A673 (cell line): ENCODE measurements at regions not wholly inside any gene's neighbourhood (a gene's known extent, or its start where the extent isn't known, plus 50 kb on each side); places are given as distances from the start of the nearest gene placed in this dataset.

Experiments
- BruUV-seq: library from RNA; stranded (reverse); fragments of 400-500 nt; replicated peaks from 2 replicates; lab custom pipeline; 2021; lab: Mats Ljungman, UMichigan
- CTCF ChIA-PET: fragments of 300-600 bp; sonication (Branson Sonifier 250); formaldehyde crosslinking; loops from one replicate; lab custom pipeline; 2022; ENCODE audit warnings: antibody characterized with exemption; lab: Charles Lee
- POLR2A ChIA-PET: fragments of 300-600 bp; sonication (Branson Sonifier 250); formaldehyde crosslinking; loops from one replicate; lab custom pipeline; 2022; ENCODE audit warnings: antibody characterized with exemption; ENCODE audit not compliant: low non-redundant PET; lab: Charles Lee
- DNase-seq: peaks from one replicate; pipeline ENCODE4 v3.0.0-alpha.2; 2015; ENCODE audit warnings: low spot score
- H3K27ac ChIP-seq: fragments of 200-600 bp; sonication (generic); 2 replicates; pipeline ENCODE4 v1.5.1; 2016; ENCODE audit warnings: mixed run types, low read depth, mild to moderate bottlenecking, mixed read lengths, antibody characterized with exemption, low read length; ENCODE audit not compliant: poor library complexity, severe bottlenecking
- H3K27me3 ChIP-seq: fragments of 200-600 bp; sonication (generic); replicated peaks from 2 replicates; pipeline ENCODE4 v1.6.1; 2017; ENCODE audit warnings: mixed run types, low read depth, mild to moderate bottlenecking, mixed read lengths, antibody characterized with exemption, low read length; ENCODE audit not compliant: insufficient read depth, poor library complexity
- H3K36me3 ChIP-seq: fragments of 200-600 bp; sonication (generic); 2 replicates; pipeline ENCODE4 v1.6.1; 2016; ENCODE audit warnings: mixed run types, mild to moderate bottlenecking, mixed read lengths, antibody characterized with exemption, low read length; ENCODE audit not compliant: insufficient read depth, poor library complexity, severe bottlenecking
- H3K4me1 ChIP-seq: fragments of 200-600 bp; sonication (generic); 2 replicates; pipeline ENCODE4 v1.6.1; 2017; ENCODE audit warnings: mixed run types, mild to moderate bottlenecking, mixed read lengths, antibody characterized with exemption, low read length; ENCODE audit not compliant: insufficient read depth, poor library complexity, severe bottlenecking
- H3K4me3 ChIP-seq: fragments of 200-600 bp; sonication (generic); 2 replicates; pipeline ENCODE4 v1.5.1; 2016; ENCODE audit warnings: low read depth, mixed run types, mild to moderate bottlenecking, mixed read lengths, low read length; ENCODE audit not compliant: poor library complexity, severe bottlenecking
- H3K9me3 ChIP-seq: fragments of 200-600 bp; sonication (generic); 2 replicates; pipeline ENCODE4 v1.6.1; 2016; ENCODE audit warnings: mixed run types, low read depth, mild to moderate bottlenecking, mixed read lengths, antibody characterized with exemption, low read length; ENCODE audit not compliant: poor library complexity, severe bottlenecking
- CTCF ChIP-seq: fragments of 300-800, 200-600 bp; sonication (generic); conservative IDR thresholded peaks from 2 replicates; pipeline ENCODE4 v1.5.1; 2017; ENCODE audit warnings: low read depth, mild to moderate bottlenecking, antibody characterized with exemption, low read length, moderate library complexity, mixed read lengths
- EZH2 ChIP-seq: fragments of 200-600 bp; sonication (generic); IDR thresholded peaks from 2 replicates; pipeline ENCODE4 v1.6.1; 2017; ENCODE audit warnings: borderline replicate concordance, low read depth, mild to moderate bottlenecking, mixed read lengths, antibody characterized with exemption, low read length; ENCODE audit not compliant: poor library complexity, severe bottlenecking
- intact Hi-C: fragments of 100-400 bp; cut with micrococcal nuclease; formaldehyde crosslinking; loops from one replicate; pipeline ENCODE4 v1.10.0; 2022; ENCODE audit not compliant: unreplicated experiment

DNA sequence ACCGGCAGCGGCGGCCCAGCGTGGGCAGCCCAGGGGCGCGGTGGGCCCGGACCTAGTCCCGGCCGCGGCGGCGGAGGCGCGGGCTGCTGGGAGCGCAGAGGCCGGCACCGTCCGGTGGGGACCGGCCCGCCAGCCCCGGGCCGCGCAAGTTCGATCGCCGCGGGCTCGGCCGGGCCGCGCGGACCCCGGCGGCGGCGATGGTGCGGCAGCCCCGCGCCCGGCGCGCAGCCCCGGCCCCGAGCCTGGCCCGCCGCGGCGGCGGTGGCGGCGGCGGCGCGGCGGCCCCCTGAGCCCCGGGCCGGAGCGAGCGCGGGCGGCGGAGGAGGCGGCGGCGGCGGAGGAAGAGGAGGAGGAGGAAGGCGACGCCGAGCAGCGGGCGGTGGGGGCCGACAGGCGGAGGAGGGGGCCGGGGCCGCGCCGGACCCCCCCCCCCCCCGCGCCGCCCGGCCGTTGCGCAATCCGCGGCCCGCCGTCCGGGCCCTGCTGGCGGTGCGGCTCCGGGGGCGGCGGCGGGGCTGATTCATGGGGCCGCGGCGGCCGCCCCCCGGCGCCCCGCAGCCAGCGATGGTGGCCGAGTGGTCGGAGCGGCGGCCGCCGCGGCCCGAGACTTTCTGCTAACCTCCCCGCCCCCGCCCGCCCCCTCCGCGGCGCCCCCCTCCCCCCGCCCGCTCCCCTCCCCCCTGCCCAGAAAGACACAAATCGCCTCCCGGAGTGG, 1251.9 kb downstream of the BRD1 start:
- Histone ChIP-seq H3K27ac (peak overlapping the region; percentile 84), H3K9me3 (peaks cover 9% of the 10 kb centered on the region), H3K36me3 (peaks cover 7% of the 10 kb centered on the region), H3K4me3 (peak overlapping the region; percentile 61), H3K27me3 (no peaks in the 10 kb centered on the region), H3K4me1 (peaks cover 16% of the 10 kb centered on the region)
- DNase-seq = no peak
- TF ChIP-seq CTCF (no peak), EZH2 (no peak)
- ChIA-PET POLR2A (no interaction called here), CTCF (no interaction called here)
- intact Hi-C loops = loop anchor here (5.0 to 10.0 kb wide), 3 partner anchors 89 to 732 kb away; no protein-coding TSS in a partner anchor
- no TSS peak for BruUV-seq

- no peaks in the 10 kb centered on the region for H3K27me3 ChIP-seq
- peak; percentile 87 for DNase-seq
- no TSS peak for BruUV-seq
- H3K27ac ChIP-seq = no peak overlapping the region
- peak overlapping the region; percentile 61 for H3K4me3 ChIP-seq
- intact Hi-C loops = loop anchor here (5.0 to 10.0 kb wide), 3 partner anchors 90 to 732 kb away; no protein-coding TSS in a partner anchor
- TF ChIP-seq CTCF (peak; percentile 61), EZH2 (no peak)
- CTCF ChIA-PET = no interaction called here
- H3K4me1 ChIP-seq = peaks cover 10% of the 10 kb centered on the region
- POLR2A ChIA-PET = no interaction called here
- peaks cover 16% of the 10 kb centered on the region for H3K9me3 ChIP-seq
- H3K36me3 ChIP-seq = peaks cover 7% of the 10 kb centered on the region
These were observed 1252.7 kb downstream of the BRD1 start for GRCh38 chr22:48574776-48575617.

DNA sequence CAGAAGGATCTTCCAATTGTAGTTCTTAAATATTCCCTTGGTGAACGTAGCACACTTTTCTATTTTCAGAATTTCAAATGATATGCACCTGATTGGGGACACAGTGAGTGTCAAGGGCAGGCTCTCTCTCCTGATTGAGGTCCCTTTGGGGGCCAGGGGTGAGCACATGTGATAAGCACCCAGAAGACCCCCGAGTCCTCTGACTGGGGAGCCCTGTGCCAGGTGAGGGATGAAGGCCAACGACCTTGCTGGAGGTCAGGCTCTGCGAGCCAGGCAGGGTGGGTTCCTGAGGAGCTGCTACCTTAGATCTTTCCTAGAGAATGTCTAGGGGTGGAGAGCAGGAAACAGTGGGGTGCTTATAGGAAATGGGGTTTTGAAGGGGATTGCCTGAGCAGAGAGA, 1253.9 kb downstream of the BRD1 start:
- Histone ChIP-seq H3K27me3 (no peaks in the 10 kb centered on the region), H3K4me3 (no peak overlapping the region), H3K9me3 (peaks cover 16% of the 10 kb centered on the region), H3K4me1 (peaks cover 10% of the 10 kb centered on the region), H3K27ac (no peak overlapping the region), H3K36me3 (peaks cover 7% of the 10 kb centered on the region)
- CTCF ChIA-PET = no interaction called here
- no peak for DNase-seq
- intact Hi-C loops = loop anchor here (10.0 kb wide), 2 partner anchors 91 to 471 kb away; no protein-coding TSS in a partner anchor
- BruUV-seq = TSS peak; percentile 18
- POLR2A ChIA-PET = no interaction called here
- TF ChIP-seq CTCF (no peak), EZH2 (no peak)
